NCI-H2107 treated with DMSO at 0.1 percent for 48 hours (cell line): ENCODE measurements at regions not wholly inside any gene's neighbourhood (a gene's known extent, or its start where the extent isn't known, plus 50 kb on each side); places are given as distances from the start of the nearest gene placed in this dataset.
"Not testable (repeated sequence)": the region's sequence is repeated elsewhere in the genome, so short reads cannot be mapped to it uniquely, and the experiment has no call there.

ENCODE experiments used
- DNase-seq: peaks from one replicate; lab custom pipeline; 2025; ENCODE audit not compliant: unreplicated experiment; lab: John Stamatoyannopoulos, UW

GRCh38 chr2:53114991-53115390 is 652.6 kb upstream of the CHAC2 start:
- no peak for DNase-seq

DNA sequence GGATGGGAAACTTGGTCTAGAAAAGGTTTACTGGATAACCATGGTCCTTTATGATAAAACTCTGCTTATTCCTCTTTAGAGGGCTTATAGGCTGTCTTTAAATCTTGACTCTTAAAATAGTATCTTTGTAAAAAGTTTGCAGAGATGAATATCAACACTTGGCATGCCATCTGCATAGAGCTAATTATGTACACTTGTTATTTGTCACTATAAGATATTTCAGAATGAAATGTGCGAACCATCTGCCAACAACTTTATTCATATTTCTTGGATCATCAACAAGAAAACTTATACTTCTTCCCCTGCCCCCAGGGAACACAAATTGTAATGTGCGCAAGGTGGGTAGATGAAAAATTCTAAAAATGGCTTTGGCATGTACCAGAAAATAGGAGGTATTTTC is 653.0 kb upstream of the CHAC2 start:
- DNase-seq, result no peak

DNA sequence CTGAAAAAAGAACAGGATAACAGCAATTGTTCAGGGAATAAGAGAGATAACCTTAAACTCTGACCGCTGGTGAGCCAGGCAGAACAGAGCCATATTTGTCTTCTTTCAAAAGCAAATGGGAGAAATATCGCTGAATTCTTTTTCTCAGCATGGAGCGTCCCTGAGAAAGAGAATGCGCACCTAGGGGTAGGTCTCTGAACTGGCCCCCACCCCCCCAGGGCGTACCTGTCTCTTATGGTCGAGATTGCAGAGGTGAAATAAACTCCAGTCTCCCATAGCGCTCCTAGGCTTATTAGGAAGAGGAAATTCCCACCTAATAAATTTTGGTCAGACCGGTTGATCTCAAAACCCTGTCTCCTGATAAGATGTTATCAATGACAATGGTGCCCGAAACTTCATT is 655.2 kb upstream of the CHAC2 start:
- DNase-seq, result not testable (repeated sequence)

- no peak for DNase-seq
These were observed 656.2 kb upstream of the CHAC2 start for GRCh38 chr2:53111406-53111805.

GRCh38 chr2:53111004-53111403 is 656.6 kb upstream of the CHAC2 start:
- DNase-seq, result no peak

DNA sequence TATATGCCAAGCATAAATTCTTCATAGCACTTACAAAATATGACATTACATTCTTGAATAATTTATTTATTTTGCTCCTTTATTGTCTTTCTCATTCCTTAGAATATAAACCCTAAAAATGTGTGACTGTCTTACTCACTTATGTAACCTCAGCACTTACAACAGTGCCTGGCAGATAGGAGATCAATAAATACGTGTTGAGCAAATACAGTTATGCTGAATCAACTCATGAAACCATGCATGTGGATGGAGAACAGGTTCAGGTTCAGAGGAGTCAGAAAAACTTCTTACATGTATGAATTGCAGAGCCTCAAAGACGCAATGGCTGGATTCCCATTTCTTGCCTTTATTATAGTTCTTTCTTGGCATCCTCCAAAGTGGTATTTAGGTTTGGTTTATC is 659.4 kb upstream of the CHAC2 start:
- no peak for DNase-seq

GRCh38 chr2:53104263-53104662 is 663.3 kb upstream of the CHAC2 start:
- no peak for DNase-seq

DNA sequence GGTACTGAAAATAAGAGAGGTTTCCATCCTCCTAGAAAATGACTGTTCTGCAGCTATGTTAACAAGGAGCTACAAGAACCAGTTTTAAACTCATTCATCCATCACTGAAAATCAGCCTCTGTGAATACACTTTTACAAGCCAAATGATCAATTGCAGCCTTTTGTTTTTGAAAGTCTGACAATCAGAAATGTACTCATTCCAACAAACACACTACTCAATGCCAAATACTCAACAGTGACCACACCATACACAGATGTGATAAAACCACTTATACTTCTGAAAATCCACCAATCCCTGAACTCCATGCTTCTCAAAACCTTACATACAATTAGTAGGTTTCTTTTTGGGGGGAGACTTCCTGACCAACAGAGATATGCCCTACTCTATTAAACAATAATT is 663.9 kb upstream of the CHAC2 start:
- DNase-seq, result no peak

- no peak for DNase-seq
These were observed 668.9 kb upstream of the CHAC2 start for GRCh38 chr2:53098696-53099078.

- DNase-seq, result no peak
These were observed 671.3 kb upstream of the CHAC2 start for GRCh38 chr2:53096351-53096750.

GRCh38 chr2:53095664-53096063 is 671.9 kb upstream of the CHAC2 start:
- DNase-seq, result no peak

DNA sequence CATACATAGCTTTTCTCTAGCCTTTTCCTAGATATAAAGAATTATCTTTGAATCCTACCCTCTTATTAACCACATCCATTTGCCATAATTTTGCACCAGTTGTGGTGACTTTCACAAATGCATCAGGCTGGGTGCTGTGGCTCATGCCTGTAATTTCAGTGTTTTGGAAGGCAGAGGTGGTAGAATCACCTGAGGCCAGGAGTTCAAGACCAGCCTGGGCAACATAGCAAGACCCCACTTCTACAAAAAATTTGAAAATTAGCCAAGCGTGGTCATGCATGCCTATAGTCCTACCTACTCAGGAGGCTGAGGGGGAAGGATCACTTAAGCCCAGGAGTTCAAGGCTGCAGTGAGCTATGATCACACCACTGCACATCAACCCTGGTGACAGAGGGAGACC is 672.4 kb upstream of the CHAC2 start:
- DNase-seq, result no peak

GRCh38 chr2:53093355-53093754 is 674.2 kb upstream of the CHAC2 start:
- DNase-seq, result no peak

DNA sequence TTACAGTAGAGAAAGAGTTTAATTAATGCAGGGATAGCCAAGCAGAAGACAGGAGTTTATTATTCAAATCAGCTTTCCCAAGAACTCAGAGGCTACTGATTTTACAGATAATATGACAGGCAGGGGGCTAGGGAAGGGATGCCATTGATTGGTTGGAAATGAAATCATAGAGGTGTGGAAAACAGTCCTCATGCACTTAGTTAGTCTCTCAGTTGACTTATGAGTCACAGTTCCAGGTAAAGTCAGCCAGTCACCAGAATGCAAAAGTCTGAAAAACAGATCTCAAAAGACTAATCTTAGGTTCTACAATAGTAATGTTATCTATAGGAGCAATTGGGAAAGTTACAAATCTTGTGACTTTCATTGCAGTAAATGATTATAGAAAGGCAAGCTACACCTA is 676.4 kb upstream of the CHAC2 start:
- DNase-seq, result no peak

GRCh38 chr2:53087874-53088461 is 679.6 kb upstream of the CHAC2 start:
- no peak for DNase-seq

DNA sequence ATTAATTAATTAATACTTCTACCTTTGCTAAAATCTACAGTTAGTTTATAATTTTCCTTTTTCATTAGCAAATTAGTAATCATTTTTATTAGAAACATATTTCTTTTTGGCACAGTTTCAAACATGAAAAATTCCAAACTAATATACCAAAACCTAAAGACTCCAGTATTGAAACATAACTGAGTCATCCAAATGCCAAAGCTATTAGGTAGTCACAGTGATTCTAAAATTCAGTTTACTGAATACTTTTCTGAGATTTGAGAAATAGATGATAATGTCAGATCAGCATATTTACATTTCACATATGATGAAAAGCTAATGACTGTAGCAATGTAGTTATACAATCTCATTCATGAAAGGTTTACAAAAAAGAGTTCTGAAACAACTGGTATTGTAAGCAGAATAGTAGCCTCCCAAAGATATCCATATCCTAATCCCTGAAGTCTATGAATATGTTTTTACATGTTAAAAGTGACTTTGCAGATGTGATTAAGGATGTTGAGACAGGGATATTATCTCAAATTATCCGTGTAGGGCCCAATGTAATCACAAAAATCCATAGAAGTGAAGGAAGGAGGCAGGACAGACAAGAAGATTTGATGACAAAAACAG is 680.2 kb upstream of the CHAC2 start:
- DNase-seq, result no peak

DNA sequence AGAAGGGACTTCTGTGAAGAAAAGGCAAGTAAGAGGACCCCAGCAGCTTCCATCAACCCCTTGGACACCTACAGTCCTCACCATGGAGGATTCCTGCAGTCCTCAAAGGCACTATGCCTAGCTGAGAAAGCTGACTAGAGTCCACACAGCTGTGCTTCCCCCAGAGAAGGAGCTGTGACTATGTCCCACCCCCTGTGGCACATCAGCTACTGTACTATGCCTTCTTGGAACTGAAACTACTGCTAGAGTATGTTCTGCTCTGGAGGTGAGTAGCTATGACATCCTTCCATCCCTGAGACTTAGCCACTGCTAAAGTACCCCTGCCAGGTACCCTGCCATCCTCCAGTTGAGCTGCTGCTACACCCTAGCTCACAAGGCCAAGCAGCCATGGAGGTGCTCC is 690.2 kb upstream of the CHAC2 start:
- DNase-seq, result no peak

GRCh38 chr2:53075760-53076159 is 691.8 kb upstream of the CHAC2 start:
- no peak for DNase-seq

- no peak for DNase-seq
These were observed 700.1 kb upstream of the CHAC2 start for GRCh38 chr2:53067533-53067932.

- no peak for DNase-seq
These were observed 700.5 kb upstream of the CHAC2 start for GRCh38 chr2:53067056-53067455.

DNA sequence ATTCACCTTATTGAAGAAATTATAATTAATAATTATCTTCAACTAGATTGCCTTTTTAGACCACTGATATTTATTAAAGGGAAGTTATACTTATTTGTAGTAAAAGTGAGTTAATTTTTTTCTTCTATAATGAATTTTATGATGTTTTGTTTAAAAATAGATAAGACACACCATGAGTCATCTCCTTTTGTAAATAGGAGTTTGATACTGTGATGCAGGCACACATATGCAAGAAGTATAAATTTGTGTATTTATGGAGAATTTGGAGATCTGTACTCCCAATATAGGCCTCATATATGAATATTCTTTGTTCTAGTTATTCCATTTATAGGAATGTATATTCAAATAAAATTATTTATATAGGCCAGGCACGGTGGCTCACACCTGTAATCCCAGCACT is 703.5 kb upstream of the CHAC2 start:
- no peak for DNase-seq

- no peak for DNase-seq
These were observed 709.1 kb upstream of the CHAC2 start for GRCh38 chr2:53058526-53058925.

GRCh38 chr2:53053937-53054336 is 713.7 kb upstream of the CHAC2 start:
- no peak for DNase-seq
